Kidney (tissue), 13 donors: ENCODE measurements at regions not wholly inside any gene's neighbourhood (a gene's known extent, or its start where the extent isn't known, plus 50 kb on each side); places are given as distances from the start of the nearest gene placed in this dataset.

Source experiments
- DNase-seq, 5 donors: peaks; one replicate each; pipeline ENCODE4 v3.0.0-alpha.2; 2013 to 2020
- FAIRE-seq: peaks from 2 replicates; lab custom pipeline; 2012; peaks lifted over from hg19 to GRCh38; lab: Jason Lieb, UNC
- H3K27ac ChIP-seq, 2 donors: one replicate each; pipeline ENCODE4 v1.7.0; 2013; ENCODE audit warnings: low read depth in 2 of 2, low read length in 2 of 2, inconsistent platforms in 1 of 2
- H3K27me3 ChIP-seq: one replicate; pipeline ENCODE4 v1.7.1; 2013; ENCODE audit warnings: low read length, inconsistent platforms; ENCODE audit not compliant: control insufficient read depth, insufficient read depth
- H3K36me3 ChIP-seq, 3 donors: one replicate each; pipeline versions ENCODE4 v1.7.0 to v1.7.1; 2013; ENCODE audit warnings: low read length in 3 of 3, control low read depth in 1 of 3, inconsistent platforms in 1 of 3; ENCODE audit not compliant: insufficient read depth in 3 of 3, control insufficient read depth in 2 of 3
- H3K4me1 ChIP-seq, 3 donors: one replicate each; pipeline versions ENCODE4 v1.7.0 to v1.7.1; 2013; ENCODE audit warnings: low read length in 3 of 3, inconsistent platforms in 1 of 3, low read depth in 1 of 3; ENCODE audit not compliant: control insufficient read depth in 2 of 3, insufficient read depth in 2 of 3
- H3K4me3 ChIP-seq, 3 donors: one replicate each; pipeline versions ENCODE4 v1.7.0 to v1.8.1; 2013; ENCODE audit warnings: low read length in 3 of 3, control low read depth in 1 of 3, inconsistent platforms in 1 of 3
- H3K9ac ChIP-seq, 3 donors: one replicate each; pipeline versions ENCODE4 v1.7.0 to v1.7.1; 2013; ENCODE audit warnings: low read length in 3 of 3, control low read depth in 1 of 3, inconsistent platforms in 1 of 3
- H3K9me3 ChIP-seq, 3 donors: one replicate each; pipeline versions ENCODE4 v1.7.0 to v1.7.1; 2013; ENCODE audit warnings: low read length in 3 of 3, control low read depth in 1 of 3, inconsistent platforms in 1 of 3; ENCODE audit not compliant: control insufficient read depth in 2 of 3, insufficient read depth in 1 of 3
- intact Hi-C: fragments of 100-400 bp; cut with DNase I; formaldehyde crosslinking; loops from one replicate; pipeline ENCODE4 v1.11.1; 2022
- TF ChIP-seq, protein P1 (sequence below): IDR thresholded peaks from 3 replicates; pipeline ENCODE4 v1.5.1; 2012; ENCODE audit warnings: mild to moderate bottlenecking, moderate library complexity, borderline replicate concordance; ENCODE audit not compliant: insufficient read depth; ENCODE audit errors: extremely low read depth
- donor health status: control.
- donor health status: control.
- donor health status: control.
- donor health status: control.
- donor health status: control.
- donor health status: DM: yes; HTN: yes; CAD: no.
- donor health status: Normal renal cell carcinoma (clear cell type).

GRCh38 chr6:113616701-113617274 lies 240.4 kb upstream of the MARCKS start:
- Histone ChIP-seq H3K4me3 (no peak overlapping the region), H3K9me3 (peaks cover 0 to 6% (median 0%) of the 10 kb centered on the region in 3 donors), H3K27me3 (no peaks in the 10 kb centered on the region), H3K27ac (no peak overlapping the region), H3K9ac (no peak overlapping the region), H3K4me1 (no peaks in the 10 kb centered on the region), H3K36me3 (no peaks in the 10 kb centered on the region)
- TF ChIP-seq, protein P1, sequence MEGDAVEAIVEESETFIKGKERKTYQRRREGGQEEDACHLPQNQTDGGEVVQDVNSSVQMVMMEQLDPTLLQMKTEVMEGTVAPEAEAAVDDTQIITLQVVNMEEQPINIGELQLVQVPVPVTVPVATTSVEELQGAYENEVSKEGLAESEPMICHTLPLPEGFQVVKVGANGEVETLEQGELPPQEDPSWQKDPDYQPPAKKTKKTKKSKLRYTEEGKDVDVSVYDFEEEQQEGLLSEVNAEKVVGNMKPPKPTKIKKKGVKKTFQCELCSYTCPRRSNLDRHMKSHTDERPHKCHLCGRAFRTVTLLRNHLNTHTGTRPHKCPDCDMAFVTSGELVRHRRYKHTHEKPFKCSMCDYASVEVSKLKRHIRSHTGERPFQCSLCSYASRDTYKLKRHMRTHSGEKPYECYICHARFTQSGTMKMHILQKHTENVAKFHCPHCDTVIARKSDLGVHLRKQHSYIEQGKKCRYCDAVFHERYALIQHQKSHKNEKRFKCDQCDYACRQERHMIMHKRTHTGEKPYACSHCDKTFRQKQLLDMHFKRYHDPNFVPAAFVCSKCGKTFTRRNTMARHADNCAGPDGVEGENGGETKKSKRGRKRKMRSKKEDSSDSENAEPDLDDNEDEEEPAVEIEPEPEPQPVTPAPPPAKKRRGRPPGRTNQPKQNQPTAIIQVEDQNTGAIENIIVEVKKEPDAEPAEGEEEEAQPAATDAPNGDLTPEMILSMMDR, result no peak
- intact Hi-C loops, result no loop called here
- FAIRE-seq (no peak), DNase-seq (no peak)

- no peak for DNase-seq
These were observed 238.1 kb upstream of the MARCKS start for GRCh38 chr6:113619077-113619476.

DNA sequence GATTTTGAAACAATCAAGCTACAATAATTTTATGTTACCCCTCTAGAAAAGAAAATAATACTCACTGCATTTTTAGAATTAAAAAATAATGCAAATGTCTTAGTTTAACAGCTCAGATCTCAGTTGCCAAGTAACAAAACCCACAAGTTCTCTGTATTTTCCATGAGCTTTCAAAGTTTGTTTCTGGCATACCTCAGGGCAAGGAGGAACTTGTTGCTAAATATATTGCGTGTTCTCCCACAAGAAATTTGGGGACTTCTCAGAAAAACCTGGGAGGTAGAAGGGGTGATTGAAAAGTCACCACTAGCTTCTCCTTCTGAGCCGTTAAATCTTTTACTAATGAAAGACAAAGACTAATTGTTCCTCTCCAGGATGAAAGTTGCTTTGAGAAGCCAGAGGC lies 236.8 kb upstream of the MARCKS start:
- TF ChIP-seq, protein P1, result no peak
- intact Hi-C loops, result no loop called here
- FAIRE-seq, result no peak

More at GRCh38 chr6:113619077-113619476, 238.1 kb upstream of the MARCKS start:
- Histone ChIP-seq H3K27me3 (no peaks in the 10 kb centered on the region), H3K9me3 (no peaks in the 10 kb centered on the region), H3K36me3 (no peaks in the 10 kb centered on the region), H3K4me3 (no peak overlapping the region), H3K4me1 (no peaks in the 10 kb centered on the region), H3K9ac (no peak overlapping the region), H3K27ac (no peak overlapping the region)
- TF ChIP-seq, protein P1, result no peak
- FAIRE-seq, result no peak
- intact Hi-C loops, result no loop called here

DNA sequence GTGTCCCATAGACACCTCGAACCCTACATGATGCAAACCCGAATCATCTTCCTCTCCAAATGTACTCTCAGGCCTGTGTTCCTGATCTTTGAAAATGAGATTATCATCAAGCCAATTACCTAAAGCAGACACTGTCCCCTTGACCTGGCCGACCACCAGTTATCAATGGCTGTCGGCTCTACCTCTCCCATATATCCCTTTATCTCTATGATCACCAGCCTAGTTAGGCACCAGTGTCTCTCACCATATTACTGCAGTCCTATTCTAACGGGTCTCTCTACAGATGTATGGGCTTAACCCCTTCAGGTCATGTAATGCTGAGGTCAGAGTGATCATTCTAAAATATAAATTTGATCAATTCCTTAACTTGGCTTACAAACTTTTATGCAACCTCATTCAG lies 234.9 kb upstream of the MARCKS start:
- Histone ChIP-seq H3K27ac (no peak overlapping the region), H3K27me3 (no peaks in the 10 kb centered on the region), H3K4me3 (no peak overlapping the region), H3K36me3 (no peaks in the 10 kb centered on the region), H3K9me3 (no peaks in the 10 kb centered on the region), H3K4me1 (no peaks in the 10 kb centered on the region), H3K9ac (no peak overlapping the region)
- FAIRE-seq (no peak), DNase-seq (no peak)
- TF ChIP-seq, protein P1, result no peak
- intact Hi-C loops, result no loop called here

More for the DNA sequence above, 236.8 kb upstream of the MARCKS start:
- Histone ChIP-seq H3K4me1 (no peaks in the 10 kb centered on the region), H3K4me3 (no peak overlapping the region), H3K27ac (no peak overlapping the region), H3K9ac (no peak overlapping the region), H3K27me3 (no peaks in the 10 kb centered on the region), H3K36me3 (no peaks in the 10 kb centered on the region), H3K9me3 (no peaks in the 10 kb centered on the region)
- DNase-seq, result no peak
